GM12873 (cell line): ENCODE measurements at regions not wholly inside any gene's neighbourhood (a gene's known extent, or its start where the extent isn't known, plus 50 kb on each side); places are given as distances from the start of the nearest gene placed in this dataset.

Experiments
- TF ChIP-seq, protein P1 (sequence below): IDR thresholded peaks from 2 replicates; pipeline ENCODE4 v1.5.1; 2012; ENCODE audit warnings: low read depth, mild to moderate bottlenecking, moderate library complexity, low read length, control low read depth; ENCODE audit not compliant: insufficient read depth; ENCODE audit errors: missing control alignments

DNA sequence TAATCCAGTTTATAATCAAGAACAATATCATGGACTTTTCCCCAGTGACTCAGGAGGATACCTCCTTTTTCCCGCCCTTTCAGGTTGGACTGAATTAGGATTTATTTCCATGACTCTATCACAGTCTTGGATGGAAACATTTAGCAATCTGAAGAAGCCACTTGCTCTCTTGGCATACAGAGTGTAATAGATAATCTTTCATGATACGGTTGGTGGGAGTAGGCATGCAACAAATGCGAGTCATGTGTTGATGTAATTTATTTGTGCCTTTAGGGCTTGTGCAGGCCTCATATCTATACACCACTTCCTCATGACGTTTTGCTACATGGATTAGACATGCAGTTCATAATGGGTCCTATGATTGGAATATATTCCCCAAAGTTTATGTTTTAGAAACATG is 54.2 kb upstream of the MCTP2 start:
- TF ChIP-seq, protein P1, sequence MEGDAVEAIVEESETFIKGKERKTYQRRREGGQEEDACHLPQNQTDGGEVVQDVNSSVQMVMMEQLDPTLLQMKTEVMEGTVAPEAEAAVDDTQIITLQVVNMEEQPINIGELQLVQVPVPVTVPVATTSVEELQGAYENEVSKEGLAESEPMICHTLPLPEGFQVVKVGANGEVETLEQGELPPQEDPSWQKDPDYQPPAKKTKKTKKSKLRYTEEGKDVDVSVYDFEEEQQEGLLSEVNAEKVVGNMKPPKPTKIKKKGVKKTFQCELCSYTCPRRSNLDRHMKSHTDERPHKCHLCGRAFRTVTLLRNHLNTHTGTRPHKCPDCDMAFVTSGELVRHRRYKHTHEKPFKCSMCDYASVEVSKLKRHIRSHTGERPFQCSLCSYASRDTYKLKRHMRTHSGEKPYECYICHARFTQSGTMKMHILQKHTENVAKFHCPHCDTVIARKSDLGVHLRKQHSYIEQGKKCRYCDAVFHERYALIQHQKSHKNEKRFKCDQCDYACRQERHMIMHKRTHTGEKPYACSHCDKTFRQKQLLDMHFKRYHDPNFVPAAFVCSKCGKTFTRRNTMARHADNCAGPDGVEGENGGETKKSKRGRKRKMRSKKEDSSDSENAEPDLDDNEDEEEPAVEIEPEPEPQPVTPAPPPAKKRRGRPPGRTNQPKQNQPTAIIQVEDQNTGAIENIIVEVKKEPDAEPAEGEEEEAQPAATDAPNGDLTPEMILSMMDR = no peak

DNA sequence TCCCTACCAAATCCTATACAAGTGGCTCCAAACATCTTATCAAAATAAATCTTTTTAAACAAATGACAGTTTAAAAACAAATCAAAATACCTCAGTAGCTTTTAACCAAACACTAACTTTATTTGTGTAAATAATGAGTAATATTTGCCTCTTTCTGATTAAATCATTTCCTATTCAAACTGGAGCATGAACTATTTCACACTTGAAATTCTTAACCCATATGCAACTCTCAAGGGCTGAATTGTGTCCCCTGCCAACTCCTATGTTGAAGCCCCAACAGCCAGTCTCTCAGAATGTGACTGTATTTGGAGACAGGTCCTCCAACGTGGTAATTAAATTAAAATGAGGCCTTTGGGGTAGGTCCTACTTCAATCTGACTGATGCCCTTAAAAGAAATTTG is 55.9 kb upstream of the MCTP2 start:
- TF ChIP-seq, protein P1 = no peak

DNA sequence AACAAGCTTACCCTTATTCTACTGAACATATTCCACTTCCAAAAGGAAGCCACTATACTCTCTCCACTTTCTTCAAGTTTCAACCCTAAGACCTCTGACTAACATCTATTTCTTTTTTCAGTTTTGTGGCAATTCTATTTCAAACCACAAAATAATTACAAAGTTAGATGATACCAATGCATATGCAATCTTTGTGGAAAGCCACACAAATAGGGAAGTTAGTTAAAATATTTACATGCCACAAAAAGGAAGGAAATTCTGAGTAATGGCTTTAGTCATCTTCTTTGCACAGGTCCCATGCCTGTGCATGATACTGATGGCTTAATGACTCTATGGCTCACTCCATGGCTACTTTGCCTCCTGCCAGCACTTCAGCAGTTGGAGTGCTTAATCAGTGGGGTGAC is 57.0 kb upstream of the MCTP2 start:
- TF ChIP-seq, protein P1 = no peak

DNA sequence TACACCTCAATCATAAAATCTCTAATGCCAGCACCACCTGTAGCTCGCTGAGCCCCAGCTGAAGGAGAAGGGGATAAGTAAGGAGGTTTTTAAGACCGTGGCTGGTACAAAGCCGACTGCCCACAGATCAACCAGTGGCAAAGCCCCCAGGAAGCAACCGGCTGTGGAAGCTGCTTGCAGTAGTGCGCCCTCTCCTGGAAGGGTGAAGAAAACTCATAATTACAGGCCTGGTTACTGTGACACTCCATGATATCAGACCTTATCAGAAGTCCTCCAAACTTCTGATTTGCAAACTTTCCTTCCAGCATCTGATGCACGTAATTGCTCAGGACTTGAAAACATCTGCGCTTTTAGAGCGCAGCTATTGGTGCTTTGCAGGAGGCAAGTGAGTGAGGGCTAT is 63.1 kb upstream of the MCTP2 start:
- TF ChIP-seq, protein P1 = peak; percentile 48

DNA sequence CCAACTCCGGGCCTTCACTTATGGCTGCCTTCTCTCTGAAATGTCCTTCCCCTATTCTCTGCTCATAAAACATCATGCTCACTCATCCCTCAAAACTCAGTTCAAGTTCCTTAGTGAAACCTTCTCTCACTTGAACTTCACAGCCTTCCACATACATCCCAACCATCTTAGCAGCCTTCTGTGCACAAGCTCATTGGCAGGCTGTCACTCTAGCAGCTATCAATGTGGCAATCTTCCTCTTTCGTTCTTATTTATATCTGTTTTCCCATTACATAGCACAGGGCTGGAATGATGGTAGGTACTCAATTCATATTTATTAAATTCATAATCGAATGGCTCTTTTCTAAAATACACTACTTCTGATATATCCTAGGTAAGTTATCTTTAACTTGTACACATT is 66.4 kb upstream of the MCTP2 start:
- TF ChIP-seq, protein P1 = no peak

DNA sequence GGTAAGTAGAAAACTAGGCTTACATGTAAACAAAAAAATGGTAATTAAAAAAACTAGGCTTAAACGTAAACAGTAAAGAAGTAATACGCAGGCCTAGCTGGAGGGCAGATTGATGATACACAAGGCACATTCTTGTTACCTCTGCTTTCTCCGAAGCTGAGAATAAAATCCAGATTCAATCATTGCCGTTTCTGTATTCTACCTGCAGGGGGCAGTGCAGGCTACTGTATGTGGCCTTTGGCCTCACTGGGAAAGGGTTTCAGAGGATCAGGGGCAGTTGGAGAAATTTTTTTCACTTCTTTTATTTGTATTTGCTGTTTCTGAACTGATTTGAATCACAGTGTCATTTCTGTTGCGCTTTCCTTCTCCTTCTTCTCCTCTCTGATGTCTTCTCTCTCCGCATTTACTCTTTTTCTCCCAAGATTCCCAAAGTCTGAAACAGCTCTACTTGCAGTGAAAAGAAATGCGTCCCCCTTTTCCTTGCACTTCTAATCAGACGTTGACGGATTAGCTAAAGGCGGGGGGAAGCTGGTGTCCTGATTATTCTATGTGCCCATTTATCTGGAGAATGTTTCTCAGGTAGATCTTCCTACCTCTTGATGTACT is 67.1 kb upstream of the MCTP2 start:
- TF ChIP-seq, protein P1 = peak; percentile 79

DNA sequence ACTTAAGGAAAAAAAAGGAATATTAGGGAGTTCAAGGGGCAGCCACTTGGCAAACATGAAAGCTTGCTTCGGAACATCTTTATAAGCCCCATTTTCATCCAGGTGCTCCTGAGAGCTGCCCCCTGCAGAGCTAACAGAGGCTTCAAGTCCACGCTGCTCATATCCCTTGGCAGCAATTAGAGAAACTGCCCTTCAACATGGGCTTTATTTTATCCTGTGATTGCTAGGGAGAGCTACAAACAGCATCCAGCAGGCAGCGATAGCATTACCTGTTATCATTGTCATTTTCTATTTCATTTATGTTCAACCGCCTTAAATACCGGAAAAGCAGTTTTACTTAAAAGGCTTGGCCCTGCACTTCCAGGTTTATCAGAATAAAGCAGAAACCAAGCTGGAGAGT is 68.4 kb upstream of the MCTP2 start:
- TF ChIP-seq, protein P1 = no peak
